ENCODE measurements at regions not wholly inside any gene's neighbourhood (a gene's known extent, or its start where the extent isn't known, plus 50 kb on each side); places are given as distances from the start of the nearest gene placed in this dataset.

- TF ChIP-seq CTCF (conservative IDR thresholded peaks at IDR 0.05): no peak
- no peak for TF ChIP-seq ZFX (IDR thresholded peaks at IDR 0.05)
These were observed 86.4 kb upstream of the TAB3 start for GRCh38 chrX:30975467-30975866.
